ENCODE measurements at regions not wholly inside any gene's neighbourhood (a gene's known extent, or its start where the extent isn't known, plus 50 kb on each side); places are given as distances from the start of the nearest gene placed in this dataset.

- H3K9me3 ChIP-seq (ENCODE audit: control insufficient read depth, insufficient read depth, low read depth, low read length) = no peaks in the 10 kb centered on the region
- no peaks in the 10 kb centered on the region for H3K4me1 ChIP-seq (ENCODE audit: control insufficient read depth, insufficient read depth, low read length)
- no peak for TF ChIP-seq ZNF112 (tag by site-specific recombination; IDR thresholded peaks at IDR 0.05)
- TF ChIP-seq ZNF639 (tag by site-specific recombination; IDR thresholded peaks at IDR 0.05) = no peak
- TF ChIP-seq SETDB1 (IDR thresholded peaks at IDR 0.05; ENCODE audit: insufficient read length, low read length) = no peak
- no peaks in the 10 kb centered on the region for H3K36me3 ChIP-seq (ENCODE audit: control insufficient read depth in 2 of 2, insufficient read depth in 1 of 2, low read length in 2 of 2)
- no peak overlapping the region for H3K27ac ChIP-seq (ENCODE audit: extremely low read depth, low read depth, low read length)
- ChIA-PET CTCF (interaction anchor here (1.1 kb wide), 1 partner anchor 96 kb away, joined by 3 read pairs; no protein-coding TSS in a partner anchor), POLR2A (no interaction called here)
- H3K4me3 ChIP-seq (ENCODE audit: low read depth, low read length) = no peak overlapping the region
Observed at GRCh38 chr1:184879876-184880557, 94.3 kb downstream of the NIBAN1 start.

GRCh38 chr1:184878602-184879001 lies 95.7 kb downstream of the NIBAN1 start:
- CTCF ChIA-PET = no interaction called here
- H3K4me1 ChIP-seq (ENCODE audit: control insufficient read depth, insufficient read depth, low read length) = no peaks in the 10 kb centered on the region
- POLR2A ChIA-PET = no interaction called here
- no peaks in the 10 kb centered on the region for H3K9me3 ChIP-seq (ENCODE audit: control insufficient read depth, insufficient read depth, low read depth, low read length)
- no peak overlapping the region for H3K27ac ChIP-seq (ENCODE audit: extremely low read depth, low read depth, low read length)
- no peaks in the 10 kb centered on the region for H3K36me3 ChIP-seq (ENCODE audit: control insufficient read depth in 2 of 2, insufficient read depth in 1 of 2, low read length in 2 of 2)
- no peak overlapping the region for H3K4me3 ChIP-seq (ENCODE audit: low read depth, low read length)
- TF ChIP-seq PATZ1 (tag by site-specific recombination; IDR thresholded peaks at IDR 0.05) (no peak), ZBTB11 (tag by site-specific recombination; conservative IDR thresholded peaks at IDR 0.05; ENCODE audit: low read depth) (no peak), ZFP37 (tag by site-specific recombination; IDR thresholded peaks at IDR 0.05) (no peak), ZNF837 (tag by site-specific recombination; IDR thresholded peaks at IDR 0.05) (no peak), ZNF580 (tag by site-specific recombination; IDR thresholded peaks at IDR 0.05) (no peak), EGR2 (tag by site-specific recombination; IDR thresholded peaks at IDR 0.05; ENCODE audit: low read depth) (no peak), ZNF175 (tag by site-specific recombination; IDR thresholded peaks at IDR 0.05) (no peak), KLF7 (tag by site-specific recombination; IDR thresholded peaks at IDR 0.05; ENCODE audit: borderline replicate concordance) (no peak), ZBTB10 (tag by site-specific recombination; IDR thresholded peaks at IDR 0.05) (no peak), KLF17 (tag by site-specific recombination; IDR thresholded peaks at IDR 0.05) (no peak), ZSCAN18 (tag by site-specific recombination; IDR thresholded peaks at IDR 0.05) (no peak), ZBTB20 (tag by site-specific recombination; IDR thresholded peaks at IDR 0.05) (no peak), CTCF (tag by site-specific recombination; IDR thresholded peaks at IDR 0.05) (no peak), ZNF239 (tag by site-specific recombination; IDR thresholded peaks at IDR 0.05) (no peak)
